ENCODE measurements at regions not wholly inside any gene's neighbourhood (a gene's known extent, or its start where the extent isn't known, plus 50 kb on each side); places are given as distances from the start of the nearest gene placed in this dataset.

GRCh38 chr18:38421021-38421420 lies 855.4 kb upstream of the CELF4 start:
- TF ChIP-seq, protein P1, sequence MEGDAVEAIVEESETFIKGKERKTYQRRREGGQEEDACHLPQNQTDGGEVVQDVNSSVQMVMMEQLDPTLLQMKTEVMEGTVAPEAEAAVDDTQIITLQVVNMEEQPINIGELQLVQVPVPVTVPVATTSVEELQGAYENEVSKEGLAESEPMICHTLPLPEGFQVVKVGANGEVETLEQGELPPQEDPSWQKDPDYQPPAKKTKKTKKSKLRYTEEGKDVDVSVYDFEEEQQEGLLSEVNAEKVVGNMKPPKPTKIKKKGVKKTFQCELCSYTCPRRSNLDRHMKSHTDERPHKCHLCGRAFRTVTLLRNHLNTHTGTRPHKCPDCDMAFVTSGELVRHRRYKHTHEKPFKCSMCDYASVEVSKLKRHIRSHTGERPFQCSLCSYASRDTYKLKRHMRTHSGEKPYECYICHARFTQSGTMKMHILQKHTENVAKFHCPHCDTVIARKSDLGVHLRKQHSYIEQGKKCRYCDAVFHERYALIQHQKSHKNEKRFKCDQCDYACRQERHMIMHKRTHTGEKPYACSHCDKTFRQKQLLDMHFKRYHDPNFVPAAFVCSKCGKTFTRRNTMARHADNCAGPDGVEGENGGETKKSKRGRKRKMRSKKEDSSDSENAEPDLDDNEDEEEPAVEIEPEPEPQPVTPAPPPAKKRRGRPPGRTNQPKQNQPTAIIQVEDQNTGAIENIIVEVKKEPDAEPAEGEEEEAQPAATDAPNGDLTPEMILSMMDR (IDR thresholded peaks at IDR 0.05) = no peak
- TF ChIP-seq POLR2A (IDR thresholded peaks at IDR 0.05) = no peak

Measured in Peyer's patch (tissue), 4 donors.